Activated CD8-positive, alpha-beta T cell treated with anti-CD3 and anti-CD28 coated beads for 36 hours (primary cell): ENCODE measurements at regions not wholly inside any gene's neighbourhood (a gene's known extent, or its start where the extent isn't known, plus 50 kb on each side); places are given as distances from the start of the nearest gene placed in this dataset.

Source experiments
- ATAC-seq: fragments of 200-7000 bp; cut with Tn5 transposase; one replicate; pipeline ENCODE4 v1.10.0; 2021; ENCODE audit warnings: mild to moderate bottlenecking, moderate library complexity
- CTCF ChIA-PET: fragments of 350-600 bp; sonication (Branson Sonifier 250); formaldehyde crosslinking; loops from one replicate; lab custom pipeline; 2021; ENCODE audit warnings: antibody characterized with exemption; lab: Charles Lee
- POLR2A ChIA-PET: fragments of 350-600 bp; sonication (Branson Sonifier 250); formaldehyde crosslinking; loops from one replicate; lab custom pipeline; 2021; ENCODE audit warnings: antibody characterized with exemption; lab: Charles Lee
- DNase-seq: peaks from one replicate; pipeline ENCODE4 v3.0.0-alpha.2; 2020
- H3K27ac Mint-ChIP-seq: one replicate; pipeline ENCODE4 v1.8.0; 2021; ENCODE audit warnings: mild to moderate bottlenecking, mixed read lengths
- H3K27me3 Mint-ChIP-seq: one replicate; pipeline ENCODE4 v1.8.0; 2021; ENCODE audit warnings: mixed read lengths
- H3K36me3 Mint-ChIP-seq: one replicate; pipeline ENCODE4 v1.8.0; 2021; ENCODE audit warnings: low read depth, mixed read lengths
- H3K4me1 Mint-ChIP-seq: one replicate; pipeline ENCODE4 v1.8.0; 2021; ENCODE audit warnings: low read depth, mixed read lengths
- H3K4me3 Mint-ChIP-seq: one replicate; pipeline ENCODE4 v1.8.0; 2021; ENCODE audit warnings: mild to moderate bottlenecking, moderate library complexity, mixed read lengths
- H3K9me3 Mint-ChIP-seq: one replicate; pipeline ENCODE4 v1.8.0; 2021; ENCODE audit warnings: mixed read lengths
- intact Hi-C: fragments of 100-400 bp; cut with micrococcal nuclease; formaldehyde crosslinking; loops from one replicate; pipeline ENCODE4 v1.10.0; 2022
- TF ChIP-seq, protein P1 (sequence below): fragments of 200-600 bp; IDR thresholded peaks from one replicate; pipeline ENCODE4 v1.8.0; 2022; ENCODE audit warnings: antibody characterized with exemption, mild to moderate bottlenecking

GRCh38 chrX:10965174-10965798 is 145.8 kb upstream of the HCCS start:
- H3K27me3 Mint-ChIP-seq, result no peaks in the 10 kb centered on the region
- ChIA-PET CTCF (no interaction called here), POLR2A (no interaction called here)
- no peaks in the 10 kb centered on the region for H3K4me1 Mint-ChIP-seq
- H3K9me3 Mint-ChIP-seq, result peaks cover 5% of the 10 kb centered on the region
- ATAC-seq, result no peak
- TF ChIP-seq, protein P1, sequence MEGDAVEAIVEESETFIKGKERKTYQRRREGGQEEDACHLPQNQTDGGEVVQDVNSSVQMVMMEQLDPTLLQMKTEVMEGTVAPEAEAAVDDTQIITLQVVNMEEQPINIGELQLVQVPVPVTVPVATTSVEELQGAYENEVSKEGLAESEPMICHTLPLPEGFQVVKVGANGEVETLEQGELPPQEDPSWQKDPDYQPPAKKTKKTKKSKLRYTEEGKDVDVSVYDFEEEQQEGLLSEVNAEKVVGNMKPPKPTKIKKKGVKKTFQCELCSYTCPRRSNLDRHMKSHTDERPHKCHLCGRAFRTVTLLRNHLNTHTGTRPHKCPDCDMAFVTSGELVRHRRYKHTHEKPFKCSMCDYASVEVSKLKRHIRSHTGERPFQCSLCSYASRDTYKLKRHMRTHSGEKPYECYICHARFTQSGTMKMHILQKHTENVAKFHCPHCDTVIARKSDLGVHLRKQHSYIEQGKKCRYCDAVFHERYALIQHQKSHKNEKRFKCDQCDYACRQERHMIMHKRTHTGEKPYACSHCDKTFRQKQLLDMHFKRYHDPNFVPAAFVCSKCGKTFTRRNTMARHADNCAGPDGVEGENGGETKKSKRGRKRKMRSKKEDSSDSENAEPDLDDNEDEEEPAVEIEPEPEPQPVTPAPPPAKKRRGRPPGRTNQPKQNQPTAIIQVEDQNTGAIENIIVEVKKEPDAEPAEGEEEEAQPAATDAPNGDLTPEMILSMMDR, result no peak
- DNase-seq, result no peak
- intact Hi-C loops, result no loop called here
- no peaks in the 10 kb centered on the region for H3K36me3 Mint-ChIP-seq
- no peak overlapping the region for H3K4me3 Mint-ChIP-seq
- H3K27ac Mint-ChIP-seq, result no peak overlapping the region

GRCh38 chrX:10966057-10966456 is 145.1 kb upstream of the HCCS start:
- Mint-ChIP-seq H3K4me1 (no peaks in the 10 kb centered on the region), H3K36me3 (no peaks in the 10 kb centered on the region), H3K4me3 (no peak overlapping the region), H3K27me3 (no peaks in the 10 kb centered on the region), H3K27ac (no peak overlapping the region), H3K9me3 (peaks cover 8% of the 10 kb centered on the region)
- CTCF ChIA-PET, result no interaction called here
- POLR2A ChIA-PET, result no interaction called here
- no peak for ATAC-seq
- TF ChIP-seq, protein P1, result no peak
- no peak for DNase-seq
- intact Hi-C loops, result no loop called here

DNA sequence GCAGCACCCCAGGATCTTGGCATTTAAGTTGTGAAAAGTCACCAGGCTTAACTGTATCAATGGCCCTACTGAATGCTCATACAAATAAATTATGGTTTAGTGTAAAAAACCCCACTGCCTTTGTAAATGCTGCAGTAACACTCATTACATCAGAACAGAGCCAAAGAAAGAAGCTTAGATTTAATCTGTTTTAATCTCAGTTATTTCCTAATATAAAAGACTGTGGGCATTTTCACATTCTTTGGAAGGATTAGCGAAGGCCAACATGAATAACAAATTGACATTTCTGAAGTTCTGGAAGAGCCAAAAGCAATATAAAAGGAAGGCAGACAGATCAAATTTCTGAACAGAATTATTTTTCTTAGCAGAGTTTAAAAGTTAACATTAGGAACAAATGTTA is 140.0 kb upstream of the HCCS start:
- no peaks in the 10 kb centered on the region for H3K36me3 Mint-ChIP-seq
- TF ChIP-seq, protein P1, result no peak
- ATAC-seq (no peak), DNase-seq (no peak)
- no peaks in the 10 kb centered on the region for H3K27me3 Mint-ChIP-seq
- peaks cover 10% of the 10 kb centered on the region for H3K9me3 Mint-ChIP-seq
- intact Hi-C loops, result no loop called here
- no peak overlapping the region for H3K4me3 Mint-ChIP-seq
- CTCF ChIA-PET, result no interaction called here
- no peak overlapping the region for H3K27ac Mint-ChIP-seq
- H3K4me1 Mint-ChIP-seq, result no peaks in the 10 kb centered on the region
- POLR2A ChIA-PET, result no interaction called here

GRCh38 chrX:10971759-10972158 is 139.4 kb upstream of the HCCS start:
- ChIA-PET CTCF (no interaction called here), POLR2A (no interaction called here)
- ATAC-seq (no peak), DNase-seq (no peak)
- intact Hi-C loops, result no loop called here
- Mint-ChIP-seq H3K36me3 (no peaks in the 10 kb centered on the region), H3K4me3 (no peak overlapping the region), H3K9me3 (peaks cover 10% of the 10 kb centered on the region), H3K4me1 (no peaks in the 10 kb centered on the region), H3K27ac (no peak overlapping the region), H3K27me3 (no peaks in the 10 kb centered on the region)
- TF ChIP-seq, protein P1, result no peak

DNA sequence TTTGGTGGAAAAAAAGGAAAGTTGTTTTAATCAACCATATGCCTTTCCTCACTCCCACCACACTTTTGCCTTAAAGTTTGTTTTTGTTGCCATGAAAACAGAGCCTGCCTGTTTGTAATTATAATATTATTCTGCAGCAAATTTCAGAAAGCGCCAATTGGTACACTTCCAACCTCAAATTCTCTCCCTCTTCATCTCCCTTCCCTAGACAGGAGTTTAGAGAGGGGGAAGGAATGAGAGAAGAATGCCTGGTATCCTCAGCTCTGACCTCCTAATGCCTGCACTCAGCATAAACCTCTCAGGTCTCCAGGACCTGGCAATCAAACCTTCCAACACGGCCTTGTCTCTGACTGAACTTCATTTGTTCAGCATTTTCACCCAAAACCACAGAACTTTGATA is 138.4 kb upstream of the HCCS start:
- ChIA-PET CTCF (no interaction called here), POLR2A (no interaction called here)
- intact Hi-C loops, result no loop called here
- no peak for ATAC-seq
- TF ChIP-seq, protein P1, result no peak
- Mint-ChIP-seq H3K4me3 (no peak overlapping the region), H3K9me3 (peaks cover 10% of the 10 kb centered on the region), H3K4me1 (no peaks in the 10 kb centered on the region), H3K27me3 (no peaks in the 10 kb centered on the region), H3K36me3 (no peaks in the 10 kb centered on the region), H3K27ac (no peak overlapping the region)
- no peak for DNase-seq
